Brain microvascular endothelial cell (primary cell): ENCODE measurements at regions not wholly inside any gene's neighbourhood (a gene's known extent, or its start where the extent isn't known, plus 50 kb on each side); places are given as distances from the start of the nearest gene placed in this dataset.

ENCODE experiments used
- DNase-seq: peaks from one replicate; pipeline ENCODE4 v3.0.0-alpha.2; 2020
- H3K27ac ChIP-seq: fragments of 250-450 bp; sonication (Bioruptor Pico); 2 replicates; pipeline ENCODE4 v1.5.1; 2020; ENCODE audit warnings: mild to moderate bottlenecking, moderate library complexity
- H3K27me3 ChIP-seq: fragments of 250-450 bp; sonication (Bioruptor Pico); replicated peaks from 2 replicates; pipeline ENCODE4 v1.5.1; 2020; ENCODE audit warnings: mild to moderate bottlenecking
- H3K36me3 ChIP-seq: fragments of 250-450 bp; sonication (Bioruptor Pico); replicated peaks from 2 replicates; pipeline ENCODE4 v1.5.1; 2020; ENCODE audit warnings: mild to moderate bottlenecking
- H3K4me3 ChIP-seq: 2 replicates; pipeline ENCODE4 v1.5.1; 2011; ENCODE audit warnings: low read depth, mild to moderate bottlenecking, control low read depth, low read length, moderate library complexity
- CTCF ChIP-seq: IDR thresholded peaks from 2 replicates; pipeline ENCODE4 v1.5.1; 2011; ENCODE audit warnings: low read depth, mild to moderate bottlenecking, moderate library complexity, low read length, control low read depth, inconsistent platforms; ENCODE audit errors: missing control alignments
- in situ Hi-C: cut with HindIII; loops from 2 replicates; pipeline ENCODE4 v1.10.0; 2017; ENCODE audit warnings: low sequenced_read_pairs, low pct_ligation_motif_present

- no peak overlapping the region for H3K27ac ChIP-seq
- in situ Hi-C loops: no loop called here
- DNase-seq: no peak
- TF ChIP-seq CTCF: no peak
- H3K4me3 ChIP-seq: no peak overlapping the region
- H3K36me3 ChIP-seq: no peaks in the 10 kb centered on the region
- H3K27me3 ChIP-seq: no peaks in the 10 kb centered on the region
Measured at GRCh38 chr9:3585606-3586005, 59.8 kb upstream of the RFX3 start.

GRCh38 chr9:3578786-3579185 lies 53.0 kb upstream of the RFX3 start:
- no peaks in the 10 kb centered on the region for H3K27me3 ChIP-seq
- H3K27ac ChIP-seq: no peak overlapping the region
- H3K36me3 ChIP-seq: no peaks in the 10 kb centered on the region
- no peak for TF ChIP-seq CTCF
- peak; percentile 73 for DNase-seq
- in situ Hi-C loops: no loop called here
- H3K4me3 ChIP-seq: no peak overlapping the region

- no peak for DNase-seq
- Histone ChIP-seq H3K36me3 (no peaks in the 10 kb centered on the region), H3K27ac (no peak overlapping the region), H3K4me3 (no peak overlapping the region), H3K27me3 (no peaks in the 10 kb centered on the region)
- no peak for TF ChIP-seq CTCF
- in situ Hi-C loops: no loop called here
Measured at GRCh38 chr9:3576328-3576727, 50.5 kb upstream of the RFX3 start.

GRCh38 chr9:3575821-3576220 lies 50.0 kb upstream of the RFX3 start:
- DNase-seq: no peak
- Histone ChIP-seq H3K27me3 (no peaks in the 10 kb centered on the region), H3K4me3 (no peak overlapping the region), H3K27ac (no peak overlapping the region), H3K36me3 (no peaks in the 10 kb centered on the region)
- TF ChIP-seq CTCF: no peak
- in situ Hi-C loops: no loop called here
